ENCODE measurements at regions not wholly inside any gene's neighbourhood (a gene's known extent, or its start where the extent isn't known, plus 50 kb on each side); places are given as distances from the start of the nearest gene placed in this dataset.
"Not testable (repeated sequence)": the region's sequence is repeated elsewhere in the genome, so short reads cannot be mapped to it uniquely, and the experiment has no call there.

GRCh38 chr22:22371031-22371541, 126.5 kb downstream of the VPREB1 start:
- no peak overlapping the region for H3K9ac ChIP-seq (ENCODE audit: low read depth in 1 of 2, low read length in 2 of 2)
- no peaks in the 10 kb centered on the region for H3K36me3 ChIP-seq (ENCODE audit: control insufficient read depth in 2 of 2, insufficient read depth in 2 of 2, low read length in 2 of 2)
- no peaks in the 10 kb centered on the region for H3K9me3 ChIP-seq (ENCODE audit: control insufficient read depth in 2 of 2, low read length in 2 of 2)
- H3K27ac ChIP-seq (ENCODE audit: low read depth in 2 of 2, low read length in 2 of 2) = no peak overlapping the region
- H3K27me3 ChIP-seq (ENCODE audit: control insufficient read depth in 2 of 2, insufficient read depth in 2 of 2, low read length in 2 of 2) = peaks cover 0 to 5% of the 10 kb centered on the region in 2 donors
- no peaks in the 10 kb centered on the region for H3K4me1 ChIP-seq (ENCODE audit: control insufficient read depth in 2 of 2, insufficient read depth in 2 of 2, low read length in 2 of 2)
- no peak overlapping the region for H3K4me3 ChIP-seq (ENCODE audit: low read length in 2 of 2)

- H3K27me3 ChIP-seq (ENCODE audit: control insufficient read depth in 2 of 2, insufficient read depth in 2 of 2, low read length in 2 of 2) = peaks cover 0 to 4% of the 10 kb centered on the region in 2 donors
- no peaks in the 10 kb centered on the region for H3K4me1 ChIP-seq (ENCODE audit: control insufficient read depth in 2 of 2, insufficient read depth in 2 of 2, low read length in 2 of 2)
- H3K9ac ChIP-seq (ENCODE audit: low read depth in 1 of 2, low read length in 2 of 2) = no peak overlapping the region
- no peak overlapping the region for H3K4me3 ChIP-seq (ENCODE audit: low read length in 2 of 2)
- no peak overlapping the region for H3K27ac ChIP-seq (ENCODE audit: low read depth in 2 of 2, low read length in 2 of 2)
- H3K9me3 ChIP-seq (ENCODE audit: control insufficient read depth in 2 of 2, low read length in 2 of 2) = no peaks in the 10 kb centered on the region
- H3K36me3 ChIP-seq (ENCODE audit: control insufficient read depth in 2 of 2, insufficient read depth in 2 of 2, low read length in 2 of 2) = no peaks in the 10 kb centered on the region
Measured at GRCh38 chr22:22372086-22372485, 127.5 kb downstream of the VPREB1 start.

GRCh38 chr22:22374163-22374562, 129.6 kb downstream of the VPREB1 start:
- Histone ChIP-seq H3K9me3 (ENCODE audit: control insufficient read depth in 2 of 2, low read length in 2 of 2) (no peaks in the 10 kb centered on the region), H3K36me3 (ENCODE audit: control insufficient read depth in 2 of 2, insufficient read depth in 2 of 2, low read length in 2 of 2) (no peaks in the 10 kb centered on the region), H3K27ac (ENCODE audit: low read depth in 2 of 2, low read length in 2 of 2) (no peak overlapping the region), H3K27me3 (ENCODE audit: control insufficient read depth in 2 of 2, insufficient read depth in 2 of 2, low read length in 2 of 2) (peaks cover 0 to 4% of the 10 kb centered on the region in 2 donors), H3K9ac (ENCODE audit: low read depth in 1 of 2, low read length in 2 of 2) (no peak overlapping the region), H3K4me1 (ENCODE audit: control insufficient read depth in 2 of 2, insufficient read depth in 2 of 2, low read length in 2 of 2) (no peaks in the 10 kb centered on the region), H3K4me3 (ENCODE audit: low read length in 2 of 2) (no peak overlapping the region)

- Histone ChIP-seq H3K9ac (ENCODE audit: low read depth in 1 of 2, low read length in 2 of 2) (no peak overlapping the region), H3K27ac (ENCODE audit: low read depth in 2 of 2, low read length in 2 of 2) (no peak overlapping the region), H3K4me3 (ENCODE audit: low read length in 2 of 2) (no peak overlapping the region), H3K36me3 (ENCODE audit: control insufficient read depth in 2 of 2, insufficient read depth in 2 of 2, low read length in 2 of 2) (no peaks in the 10 kb centered on the region), H3K27me3 (ENCODE audit: control insufficient read depth in 2 of 2, insufficient read depth in 2 of 2, low read length in 2 of 2) (peaks cover 0 to 4% of the 10 kb centered on the region in 2 donors), H3K9me3 (ENCODE audit: control insufficient read depth in 2 of 2, low read length in 2 of 2) (no peaks in the 10 kb centered on the region), H3K4me1 (ENCODE audit: control insufficient read depth in 2 of 2, insufficient read depth in 2 of 2, low read length in 2 of 2) (no peaks in the 10 kb centered on the region)
Measured at GRCh38 chr22:22374579-22374978, 130.0 kb downstream of the VPREB1 start.

- no peaks in the 10 kb centered on the region for H3K4me1 ChIP-seq (ENCODE audit: control insufficient read depth in 2 of 2, insufficient read depth in 2 of 2, low read length in 2 of 2)
- H3K36me3 ChIP-seq (ENCODE audit: control insufficient read depth in 2 of 2, insufficient read depth in 2 of 2, low read length in 2 of 2) = no peaks in the 10 kb centered on the region
- H3K9me3 ChIP-seq (ENCODE audit: control insufficient read depth in 2 of 2, low read length in 2 of 2) = no peaks in the 10 kb centered on the region
- no peak overlapping the region for H3K9ac ChIP-seq (ENCODE audit: low read depth in 1 of 2, low read length in 2 of 2)
- peaks cover 0 to 4% of the 10 kb centered on the region in 2 donors for H3K27me3 ChIP-seq (ENCODE audit: control insufficient read depth in 2 of 2, insufficient read depth in 2 of 2, low read length in 2 of 2)
- no peak overlapping the region for H3K4me3 ChIP-seq (ENCODE audit: low read length in 2 of 2)
- no peak overlapping the region for H3K27ac ChIP-seq (ENCODE audit: low read depth in 2 of 2, low read length in 2 of 2)
Measured at GRCh38 chr22:22375576-22376351, 131.2 kb downstream of the VPREB1 start.

GRCh38 chr22:22376352-22376706, 131.7 kb downstream of the VPREB1 start:
- H3K36me3 ChIP-seq (ENCODE audit: control insufficient read depth in 2 of 2, insufficient read depth in 2 of 2, low read length in 2 of 2) = no peaks in the 10 kb centered on the region
- no peaks in the 10 kb centered on the region for H3K27me3 ChIP-seq (ENCODE audit: control insufficient read depth in 2 of 2, insufficient read depth in 2 of 2, low read length in 2 of 2)
- no peaks in the 10 kb centered on the region for H3K4me1 ChIP-seq (ENCODE audit: control insufficient read depth in 2 of 2, insufficient read depth in 2 of 2, low read length in 2 of 2)
- no peak overlapping the region for H3K4me3 ChIP-seq (ENCODE audit: low read length in 2 of 2)
- no peaks in the 10 kb centered on the region for H3K9me3 ChIP-seq (ENCODE audit: control insufficient read depth in 2 of 2, low read length in 2 of 2)
- H3K9ac ChIP-seq (ENCODE audit: low read depth in 1 of 2, low read length in 2 of 2) = no peak overlapping the region
- no peak overlapping the region for H3K27ac ChIP-seq (ENCODE audit: low read depth in 2 of 2, low read length in 2 of 2)

GRCh38 chr22:22376884-22377283, 131.7 kb downstream of the ZNF280B start:
- not testable (repeated sequence) for H3K36me3 ChIP-seq (ENCODE audit: control insufficient read depth in 2 of 2, insufficient read depth in 2 of 2, low read length in 2 of 2); H3K27ac ChIP-seq (ENCODE audit: low read depth in 2 of 2, low read length in 2 of 2)

DNA sequence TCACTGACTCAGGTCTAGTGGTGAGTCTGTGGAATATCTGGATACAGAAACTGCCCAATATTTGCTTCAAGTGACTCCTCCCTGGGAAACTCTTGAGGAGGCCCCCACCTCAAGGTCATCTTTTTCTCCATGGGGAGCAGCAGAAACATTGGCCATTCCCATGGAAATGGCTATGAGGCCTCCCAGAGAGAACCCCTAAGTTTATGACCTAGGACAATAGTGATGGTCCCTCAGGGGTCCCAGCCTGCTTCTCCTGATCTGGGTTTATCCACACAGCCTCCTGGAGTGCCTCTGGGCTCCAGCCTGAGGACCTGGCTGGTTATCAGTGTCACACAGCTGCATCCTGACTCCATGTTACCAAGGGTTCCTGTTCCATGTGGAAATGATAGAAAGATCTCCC, 131.2 kb downstream of the ZNF280B start:
- H3K9ac ChIP-seq (ENCODE audit: low read depth in 1 of 2, low read length in 2 of 2) = no peak overlapping the region
- H3K9me3 ChIP-seq (ENCODE audit: control insufficient read depth in 2 of 2, low read length in 2 of 2) = no peaks in the 10 kb centered on the region
- no peaks in the 10 kb centered on the region for H3K27me3 ChIP-seq (ENCODE audit: control insufficient read depth in 2 of 2, insufficient read depth in 2 of 2, low read length in 2 of 2)

More at GRCh38 chr22:22376884-22377283, 131.7 kb downstream of the ZNF280B start:
- not testable (repeated sequence) for H3K9ac ChIP-seq (ENCODE audit: low read depth in 1 of 2, low read length in 2 of 2); H3K4me1 ChIP-seq (ENCODE audit: control insufficient read depth in 2 of 2, insufficient read depth in 2 of 2, low read length in 2 of 2); H3K9me3 ChIP-seq (ENCODE audit: control insufficient read depth in 2 of 2, low read length in 2 of 2); H3K27me3 ChIP-seq (ENCODE audit: control insufficient read depth in 2 of 2, insufficient read depth in 2 of 2, low read length in 2 of 2); H3K4me3 ChIP-seq (ENCODE audit: low read length in 2 of 2)

DNA sequence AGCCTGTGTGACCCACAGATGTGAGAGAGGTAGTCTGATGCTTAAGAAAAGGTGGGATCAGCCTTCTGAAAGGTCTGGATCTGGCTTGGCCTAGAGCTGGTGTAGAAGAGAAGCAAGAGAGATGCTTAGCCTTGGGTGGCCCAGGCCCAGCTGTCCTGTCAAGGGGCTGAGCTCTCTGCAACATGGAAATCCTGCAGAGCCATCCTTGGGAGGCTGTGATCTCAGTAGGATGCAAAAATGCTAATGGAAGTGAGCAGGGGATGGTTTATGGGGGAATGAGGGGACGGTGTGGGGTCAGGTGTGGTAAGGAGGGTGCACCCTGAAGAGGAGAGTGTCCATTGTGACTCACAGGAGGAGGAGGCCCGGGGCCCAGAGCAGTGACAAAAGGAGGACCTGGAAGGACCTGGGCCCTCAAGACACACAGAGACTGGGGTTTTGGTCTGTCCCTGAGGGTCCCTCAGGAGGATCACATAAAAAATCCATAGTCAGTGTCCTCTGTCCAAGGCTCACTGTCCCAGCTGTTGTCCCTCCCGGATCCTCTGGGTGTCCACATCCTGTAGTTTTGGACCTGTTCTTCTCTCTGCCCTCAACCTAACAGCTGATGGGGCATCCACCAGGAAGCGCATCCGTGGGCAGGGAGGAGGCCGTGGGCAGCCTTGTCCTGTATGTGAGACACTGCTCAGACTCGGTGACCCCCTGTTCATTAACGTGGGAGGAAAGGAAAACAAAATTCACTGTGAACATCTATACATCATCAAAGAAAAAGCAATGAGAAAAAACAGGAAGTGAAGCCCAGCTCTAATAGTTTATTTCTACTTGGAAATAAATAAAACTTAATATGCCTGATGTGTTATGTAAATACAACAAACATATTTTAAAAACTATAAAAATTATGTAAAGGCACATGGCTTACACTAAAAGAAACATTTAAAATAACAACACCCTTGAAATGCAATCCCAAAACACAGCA, 129.8 kb downstream of the ZNF280B start:
- no peaks in the 10 kb centered on the region for H3K36me3 ChIP-seq (ENCODE audit: control insufficient read depth in 2 of 2, insufficient read depth in 2 of 2, low read length in 2 of 2)
- H3K4me1 ChIP-seq (ENCODE audit: control insufficient read depth in 2 of 2, insufficient read depth in 2 of 2, low read length in 2 of 2) = no peaks in the 10 kb centered on the region
- no peaks in the 10 kb centered on the region for H3K9me3 ChIP-seq (ENCODE audit: control insufficient read depth in 2 of 2, low read length in 2 of 2)
- no peak overlapping the region for H3K27ac ChIP-seq (ENCODE audit: low read depth in 2 of 2, low read length in 2 of 2)
- no peak overlapping the region for H3K9ac ChIP-seq (ENCODE audit: low read depth in 1 of 2, low read length in 2 of 2)
- no peak overlapping the region for H3K4me3 ChIP-seq (ENCODE audit: low read length in 2 of 2)
- H3K27me3 ChIP-seq (ENCODE audit: control insufficient read depth in 2 of 2, insufficient read depth in 2 of 2, low read length in 2 of 2) = no peaks in the 10 kb centered on the region

More for the DNA sequence above, 131.2 kb downstream of the ZNF280B start:
- H3K27ac ChIP-seq (ENCODE audit: low read depth in 2 of 2, low read length in 2 of 2) = no peak overlapping the region
- H3K4me3 ChIP-seq (ENCODE audit: low read length in 2 of 2) = no peak overlapping the region
- no peaks in the 10 kb centered on the region for H3K4me1 ChIP-seq (ENCODE audit: control insufficient read depth in 2 of 2, insufficient read depth in 2 of 2, low read length in 2 of 2)
- H3K36me3 ChIP-seq (ENCODE audit: control insufficient read depth in 2 of 2, insufficient read depth in 2 of 2, low read length in 2 of 2) = no peaks in the 10 kb centered on the region

Data from mucosa of rectum (tissue), 2 donors.